Vagina (tissue), 2 donors: ENCODE measurements at regions not wholly inside any gene's neighbourhood (a gene's known extent, or its start where the extent isn't known, plus 50 kb on each side); places are given as distances from the start of the nearest gene placed in this dataset.
"Not testable (repeated sequence)": the region's sequence is repeated elsewhere in the genome, so short reads cannot be mapped to it uniquely, and the experiment has no call there.

ENCODE experiments used
- CTCF ChIP-seq, 3 experiments: fragments of 450-650 bp in 2 of 3; fragments of 200-600 bp in 1 of 3; sonication (generic) in 1 of 3; IDR thresholded peaks; one replicate each; pipeline ENCODE4 v1.5.1; 2017 to 2019; ENCODE audit warnings: antibody characterized with exemption in 3 of 3, mild to moderate bottlenecking in 2 of 3, moderate library complexity in 2 of 3
- POLR2A ChIP-seq, 2 donors: fragments of 450-650 bp; IDR thresholded peaks; one replicate each; pipeline ENCODE4 v1.6.1; 2017; ENCODE audit warnings: antibody characterized with exemption in 2 of 2, mild to moderate bottlenecking in 2 of 2, moderate library complexity in 2 of 2

DNA sequence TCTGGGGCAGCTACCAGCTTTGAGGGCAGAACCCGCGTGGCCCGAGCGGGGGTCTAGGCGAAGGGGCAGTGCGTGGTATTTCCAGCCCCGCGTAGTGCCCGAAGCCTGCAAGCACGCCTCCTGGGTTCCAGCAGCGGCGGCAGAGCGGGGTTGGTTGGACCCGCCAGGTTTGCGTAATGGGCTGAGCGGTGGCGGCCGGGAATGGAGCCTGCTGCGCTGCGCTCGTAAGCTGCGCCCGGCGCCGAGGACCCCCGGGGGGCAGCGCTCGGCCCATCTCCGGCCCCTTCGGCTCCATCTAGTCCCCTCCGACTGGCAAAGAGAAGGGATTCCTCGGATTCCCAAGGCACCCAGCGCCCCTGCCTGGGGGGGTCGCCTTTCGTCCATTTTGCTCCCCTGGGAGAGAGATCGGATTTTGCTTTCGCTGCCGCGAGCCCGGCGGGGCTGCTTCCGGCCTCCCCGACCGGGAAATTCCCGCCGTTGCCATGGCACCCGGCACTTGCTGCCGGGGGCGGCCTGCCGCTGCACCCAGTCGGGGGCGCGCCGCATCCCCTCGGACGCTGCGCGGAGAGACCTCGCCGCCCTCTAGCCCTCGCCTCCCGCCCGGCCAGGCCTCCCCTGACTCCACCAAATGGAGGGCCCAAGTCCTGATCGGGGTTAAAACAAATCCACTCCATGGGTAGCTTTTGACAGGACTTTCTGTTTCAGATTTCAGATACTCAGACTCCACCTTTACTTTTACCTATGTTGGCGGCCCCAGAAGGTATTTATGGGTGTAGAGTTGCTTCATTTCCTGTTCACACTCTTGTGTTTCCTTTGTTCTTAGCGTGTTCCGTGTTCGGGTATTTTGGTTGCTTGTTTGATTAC lies 73.3 kb upstream of the NBPF9 start:
- not testable (repeated sequence) for TF ChIP-seq POLR2A, CTCF (IDR thresholded peaks at IDR 0.05)
